ENCODE measurements at regions not wholly inside any gene's neighbourhood (a gene's known extent, or its start where the extent isn't known, plus 50 kb on each side); places are given as distances from the start of the nearest gene placed in this dataset.

GRCh38 chr12:17076028-17076744 is 470.2 kb upstream of the LMO3 start (continued):
- TF ChIP-seq HMGXB4 (CRISPR knock-in tag; IDR thresholded peaks at IDR 0.05; ENCODE audit: borderline replicate concordance) (no peak), ZFP36 (IDR thresholded peaks at IDR 0.05; ENCODE audit: borderline replicate concordance, partially characterized antibody) (no peak), FOSB (CRISPR knock-in tag; IDR thresholded peaks at IDR 0.05) (no peak), CHD4 (IDR thresholded peaks at IDR 0.05; ENCODE audit: borderline replicate concordance) (no peak), EHF (CRISPR knock-in tag; IDR thresholded peaks at IDR 0.05) (no peak), FOXS1 (CRISPR knock-in tag; IDR thresholded peaks at IDR 0.05) (no peak), HES2 (IDR thresholded peaks at IDR 0.05) (no peak), POLR2AphosphoS2 (conservative IDR thresholded peaks at IDR 0.05; ENCODE audit: low read length) (no peak), NFE2L2 (conservative IDR thresholded peaks at IDR 0.05; ENCODE audit: low read length) (no peak), EHMT2 (IDR thresholded peaks at IDR 0.05; ENCODE audit: low read depth) (no peak), ESRRA (IDR thresholded peaks at IDR 0.05; ENCODE audit: borderline replicate concordance, low read length) (no peak), HDAC2 (IDR thresholded peaks at IDR 0.05) (no peak), NR3C1 (IDR thresholded peaks at IDR 0.05) (no peak), USF2 (IDR thresholded peaks at IDR 0.05) (no peak), ZNF302 (CRISPR knock-in tag; IDR thresholded peaks at IDR 0.05) (no peak), CBX2 (IDR thresholded peaks at IDR 0.05; ENCODE audit: borderline replicate concordance, low read depth) (no peak), CEBPB (IDR thresholded peaks at IDR 0.05) (no peak), ELK1 (IDR thresholded peaks at IDR 0.05; ENCODE audit: low read depth, low read length) (no peak), HEYL (CRISPR knock-in tag; IDR thresholded peaks at IDR 0.05) (no peak), CTCF (IDR thresholded peaks at IDR 0.05) (no peak), RAD21 (conservative IDR thresholded peaks at IDR 0.05 in 1 of 2, IDR thresholded peaks at IDR 0.05 in 1 of 2) (peak; percentile 28 to 53; a peak in 4 of 5 replicates), RNF2 (IDR thresholded peaks at IDR 0.05; ENCODE audit: borderline replicate concordance, low read depth) (no peak), ATOH8 (CRISPR knock-in tag; IDR thresholded peaks at IDR 0.05; ENCODE audit: low read depth) (no peak), REST (IDR thresholded peaks at IDR 0.05) (no peak), SMC3 (IDR thresholded peaks at IDR 0.05) (0 out of 3 replicates have a peak, but pooled peaks have one; percentile 29), MAX (IDR thresholded peaks at IDR 0.05) (peak; percentile 41; the same call in 1 of the 2 replicates), RARB (CRISPR knock-in tag; IDR thresholded peaks at IDR 0.05) (no peak), HOXA7 (CRISPR knock-in tag; IDR thresholded peaks at IDR 0.05) (no peak), TFCP2L1 (CRISPR knock-in tag; IDR thresholded peaks at IDR 0.05) (no peak), EP300 (IDR thresholded peaks at IDR 0.05) (no peak), RFX5 (IDR thresholded peaks at IDR 0.05) (no peak), ZSCAN20 (CRISPR knock-in tag; IDR thresholded peaks at IDR 0.05) (no peak)
